CD14-positive monocyte (primary cell): ENCODE measurements at regions not wholly inside any gene's neighbourhood (a gene's known extent, or its start where the extent isn't known, plus 50 kb on each side); places are given as distances from the start of the nearest gene placed in this dataset.

Experiments used
- DNase-seq, 3 donors: peaks; one replicate each; pipeline ENCODE4 v3.0.0-alpha.2; 2011 to 2022
- H2AFZ ChIP-seq: 2 replicates; pipeline ENCODE4 v1.6.0; 2012; ENCODE audit warnings: mild to moderate bottlenecking, low read depth, low read length, inconsistent platforms; ENCODE audit not compliant: insufficient read depth, poor library complexity, severe bottlenecking
- H3K27ac ChIP-seq, 2 donors: 1 replicate in 1 of 2; 2 replicates in 1 of 2; pipeline ENCODE4 v1.5.1; 2012 to 2013; ENCODE audit warnings: low read length in 2 of 2, control low read depth in 1 of 2, inconsistent platforms in 1 of 2, low read depth in 1 of 2, mild to moderate bottlenecking in 1 of 2
- H3K27me3 ChIP-seq, 2 donors: one replicate each; pipeline versions ENCODE4 v1.6.0 to v1.6.1; 2011 to 2013; ENCODE audit warnings: low read length in 2 of 2; ENCODE audit not compliant: control insufficient read depth in 2 of 2, insufficient read depth in 2 of 2
- H3K36me3 ChIP-seq, 2 donors: replicated peaks in 1 of 2; 1 replicate in 1 of 2; 2 replicates in 1 of 2; pipeline versions ENCODE4 v1.5.1 to v1.6.1; 2012 to 2013; ENCODE audit warnings: low read length in 2 of 2, control low read depth in 1 of 2, inconsistent platforms in 1 of 2, mild to moderate bottlenecking in 1 of 2; ENCODE audit not compliant: insufficient read depth in 2 of 2, control insufficient read depth in 1 of 2
- H3K4me1 ChIP-seq, 2 donors: 1 replicate in 1 of 2; 2 replicates in 1 of 2; pipeline versions ENCODE4 v1.5.1 to v1.6.1; 2012 to 2013; ENCODE audit warnings: low read length in 2 of 2, control low read depth in 1 of 2, inconsistent platforms in 1 of 2, mild to moderate bottlenecking in 1 of 2, moderate library complexity in 1 of 2; ENCODE audit not compliant: insufficient read depth in 2 of 2, control insufficient read depth in 1 of 2
- H3K4me2 ChIP-seq: replicated peaks from 2 replicates; pipeline ENCODE3; 2012; ENCODE audit warnings: low read length, moderate library complexity, mild to moderate bottlenecking; ENCODE audit not compliant: poor library complexity, severe bottlenecking; ENCODE audit errors: extremely low read depth
- H3K4me3 ChIP-seq, 3 experiments: fragments of 200-600 bp in 1 of 3; sonication (generic) in 1 of 3; replicated peaks in 1 of 3; 1 replicate in 2 of 3; 2 replicates in 1 of 3; pipeline ENCODE4 v1.5.1; 2011 to 2013; ENCODE audit warnings: low read length in 3 of 3, mild to moderate bottlenecking in 3 of 3, control low read depth in 2 of 3, low read depth in 2 of 3, inconsistent platforms in 1 of 3, moderate library complexity in 1 of 3
- H3K79me2 ChIP-seq: 2 replicates; pipeline ENCODE4 v1.6.0; 2012; ENCODE audit warnings: mild to moderate bottlenecking, control low read depth, inconsistent platforms, low read length, moderate library complexity; ENCODE audit not compliant: insufficient read depth
- H3K9ac ChIP-seq: 2 replicates; pipeline ENCODE4 v1.6.0; 2017; ENCODE audit warnings: low read length, mild to moderate bottlenecking; ENCODE audit not compliant: insufficient read depth, poor library complexity, severe bottlenecking
- H3K9me3 ChIP-seq, 2 donors: replicated peaks in 1 of 2; 1 replicate in 1 of 2; 2 replicates in 1 of 2; pipeline versions ENCODE4 v1.5.1 to v1.6.1; 2012 to 2013; ENCODE audit warnings: low read length in 2 of 2, control low read depth in 1 of 2; ENCODE audit not compliant: control insufficient read depth in 1 of 2, insufficient read depth in 1 of 2
- H4K20me1 ChIP-seq: 2 replicates; pipeline ENCODE4 v1.6.0; 2012; ENCODE audit warnings: mild to moderate bottlenecking, low read length, control low read depth, moderate library complexity; ENCODE audit not compliant: insufficient read depth
- H3K27ac Mint-ChIP-seq, 7 donors: one replicate each; pipeline ENCODE4 v1.8.0; 2020; ENCODE audit warnings: mild to moderate bottlenecking in 7 of 7, mixed read lengths in 7 of 7, moderate library complexity in 6 of 7, inconsistent platforms in 2 of 7
- H3K27me3 Mint-ChIP-seq, 3 donors: one replicate each; pipeline ENCODE4 v1.8.0; 2021 to 2022; ENCODE audit warnings: low read depth in 3 of 3, mild to moderate bottlenecking in 3 of 3, mixed read lengths in 3 of 3, moderate library complexity in 3 of 3, inconsistent platforms in 1 of 3
- H3K36me3 Mint-ChIP-seq, 2 donors: one replicate each; pipeline ENCODE4 v1.8.0; 2020; ENCODE audit warnings: mixed read lengths in 2 of 2, inconsistent platforms in 1 of 2, mild to moderate bottlenecking in 1 of 2
- H3K4me1 Mint-ChIP-seq: one replicate; pipeline ENCODE4 v1.8.0; 2020; ENCODE audit warnings: mild to moderate bottlenecking, mixed read lengths
- H3K4me3 Mint-ChIP-seq, 2 donors: one replicate each; pipeline ENCODE4 v1.8.0; 2020; ENCODE audit warnings: mild to moderate bottlenecking in 2 of 2, mixed read lengths in 2 of 2, moderate library complexity in 1 of 2
- H3K9me3 Mint-ChIP-seq, 7 donors: one replicate each; pipeline ENCODE4 v1.8.0; 2020 to 2022; ENCODE audit warnings: mixed read lengths in 7 of 7, mild to moderate bottlenecking in 6 of 7, moderate library complexity in 6 of 7, inconsistent platforms in 2 of 7
- CTCF ChIP-seq: fragments of 200-600 bp; IDR thresholded peaks from one replicate; pipeline ENCODE4 v1.8.0; 2022; ENCODE audit warnings: antibody characterized with exemption, mild to moderate bottlenecking
- WGBS: methylation state at CpG from one replicate; pipeline ENCODE4 v1.1.5; 2013; ENCODE audit warnings: missing lambda C conversion rate; ENCODE audit not compliant: insufficient coverage; 5-methylcytosine and 5-hydroxymethylcytosine counted together
- intact Hi-C, 2 donors: fragments of 100-400 bp; cut with micrococcal nuclease; formaldehyde crosslinking; loops; one replicate each; pipeline versions ENCODE4 v1.15.0 to v1.15.1; 2023

DNA sequence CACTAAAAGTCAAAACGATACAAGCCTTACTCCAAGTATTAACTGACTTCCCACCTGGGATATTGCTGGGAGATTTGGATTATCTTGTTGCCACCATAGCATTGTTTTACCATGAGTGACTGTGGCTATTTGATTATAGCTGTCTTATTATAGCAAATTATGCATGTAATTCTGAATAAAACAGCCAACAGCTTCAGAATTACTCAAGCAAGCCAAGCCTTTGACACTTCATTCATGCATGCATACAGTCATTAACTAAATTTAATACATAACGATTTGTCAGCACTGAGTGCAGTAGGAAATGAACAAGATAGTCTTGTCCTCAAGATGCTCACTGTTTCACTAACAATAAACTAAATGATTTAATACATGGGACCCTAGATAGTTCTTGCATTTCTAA lies 133.0 kb upstream of the FRMD6 start:
- no peak overlapping the region for H3K4me2 ChIP-seq
- no peaks in the 10 kb centered on the region for H3K4me1 ChIP-seq
- H3K4me1 Mint-ChIP-seq = no peaks in the 10 kb centered on the region
- no peak overlapping the region for H2AFZ ChIP-seq
- intact Hi-C loops = no loop called here
- no peak for TF ChIP-seq CTCF
- no peaks in the 10 kb centered on the region for H3K36me3 Mint-ChIP-seq
- H4K20me1 ChIP-seq = no peaks in the 10 kb centered on the region
- no peak overlapping the region for H3K27ac Mint-ChIP-seq
- H3K27ac ChIP-seq = no peak overlapping the region
- no peaks in the 10 kb centered on the region for H3K27me3 ChIP-seq
- no peaks in the 10 kb centered on the region for H3K9me3 ChIP-seq
- peaks cover 0 to 2% (median 0%) of the 10 kb centered on the region in 3 donors for H3K27me3 Mint-ChIP-seq
- H3K4me3 ChIP-seq = no peak overlapping the region
- H3K79me2 ChIP-seq = no peaks in the 10 kb centered on the region
- H3K36me3 ChIP-seq = no peaks in the 10 kb centered on the region
- no peak overlapping the region for H3K4me3 Mint-ChIP-seq
- peaks cover 0 to 5% (median 4%) of the 10 kb centered on the region in 7 donors for H3K9me3 Mint-ChIP-seq
- WGBS = no CpG with 5 or more reads among the region's 2 CpGs
- DNase-seq = no peak
- H3K9ac ChIP-seq = no peak overlapping the region

- no peak overlapping the region for H3K4me3 ChIP-seq
- H4K20me1 ChIP-seq = no peaks in the 10 kb centered on the region
- H3K9me3 Mint-ChIP-seq = peaks cover 0 to 5% (median 2%) of the 10 kb centered on the region in 7 donors
- no peaks in the 10 kb centered on the region for H3K36me3 Mint-ChIP-seq
- H3K4me2 ChIP-seq = no peak overlapping the region
- H3K9ac ChIP-seq = no peak overlapping the region
- H3K4me1 ChIP-seq = no peaks in the 10 kb centered on the region
- no peaks in the 10 kb centered on the region for H3K27me3 ChIP-seq
- H3K79me2 ChIP-seq = no peaks in the 10 kb centered on the region
- no CpG with 5 or more reads among the region's 1 CpG for WGBS
- no peaks in the 10 kb centered on the region for H3K9me3 ChIP-seq
- H3K27ac Mint-ChIP-seq = no peak overlapping the region
- no peaks in the 10 kb centered on the region for H3K27me3 Mint-ChIP-seq
- intact Hi-C loops = no loop called here
- DNase-seq = no peak
- no peaks in the 10 kb centered on the region for H3K4me1 Mint-ChIP-seq
- H3K36me3 ChIP-seq = no peaks in the 10 kb centered on the region
- no peak overlapping the region for H2AFZ ChIP-seq
- no peak for TF ChIP-seq CTCF
- H3K4me3 Mint-ChIP-seq = no peak overlapping the region
- H3K27ac ChIP-seq = no peak overlapping the region
Measured at GRCh38 chr14:51520087-51520486, 131.6 kb upstream of the FRMD6 start.
